Activated T-cell treated with anti-CD3 and anti-CD28 coated beads, Interleukin-2, amount 50 U/mL, for 48 hours (primary cell): ENCODE measurements at regions not wholly inside any gene's neighbourhood (a gene's known extent, or its start where the extent isn't known, plus 50 kb on each side); places are given as distances from the start of the nearest gene placed in this dataset.

Source experiments
- DNase-seq, 2 experiments: peaks; one replicate each; pipeline ENCODE4 v3.0.0-alpha.2; 2020

GRCh38 chr11:115871161-115871760 lies 367.0 kb upstream of the CADM1 start:
- no peak for DNase-seq

GRCh38 chr11:115869780-115870431 lies 365.7 kb upstream of the CADM1 start:
- no peak for DNase-seq

- no peak for DNase-seq
Measured at GRCh38 chr11:115869131-115869530, 364.9 kb upstream of the CADM1 start.

GRCh38 chr11:115860246-115860645 lies 356.0 kb upstream of the CADM1 start:
- no peak for DNase-seq

GRCh38 chr11:115848611-115849010 lies 344.4 kb upstream of the CADM1 start:
- no peak for DNase-seq

- DNase-seq: no peak
Measured at GRCh38 chr11:115848080-115848479, 343.9 kb upstream of the CADM1 start.

GRCh38 chr11:115845872-115846271 lies 341.7 kb upstream of the CADM1 start:
- DNase-seq: no peak

- no peak for DNase-seq
Measured at GRCh38 chr11:115843685-115844084, 339.5 kb upstream of the CADM1 start.

- no peak for DNase-seq
Measured at GRCh38 chr11:115843111-115843510, 338.9 kb upstream of the CADM1 start.

- DNase-seq: no peak
Measured at GRCh38 chr11:115820026-115820425, 315.8 kb upstream of the CADM1 start.

GRCh38 chr11:115819014-115819413 lies 314.8 kb upstream of the CADM1 start:
- DNase-seq: no peak

GRCh38 chr11:115817844-115818468 lies 313.7 kb upstream of the CADM1 start:
- no peak for DNase-seq

- DNase-seq: no peak
Measured at GRCh38 chr11:115808351-115808940, 304.2 kb upstream of the CADM1 start.

GRCh38 chr11:115806056-115806455 lies 301.8 kb upstream of the CADM1 start:
- DNase-seq: no peak

- DNase-seq: no peak
Measured at GRCh38 chr11:115803073-115803740, 299.0 kb upstream of the CADM1 start.

GRCh38 chr11:115802641-115803040 lies 298.4 kb upstream of the CADM1 start:
- DNase-seq: no peak

GRCh38 chr11:115792903-115793302 lies 288.7 kb upstream of the CADM1 start:
- no peak for DNase-seq

GRCh38 chr11:115787302-115787701 lies 283.1 kb upstream of the CADM1 start:
- no peak for DNase-seq

GRCh38 chr11:115784796-115785521 lies 280.7 kb upstream of the CADM1 start:
- DNase-seq: no peak

- no peak for DNase-seq
Measured at GRCh38 chr11:115780646-115781362, 276.6 kb upstream of the CADM1 start.

- no peak for DNase-seq
Measured at GRCh38 chr11:115778928-115779650, 274.9 kb upstream of the CADM1 start.
